Activated CD4-positive, alpha-beta T cell treated with anti-CD3 and anti-CD28 coated beads for 36 hours (primary cell): ENCODE measurements at regions not wholly inside any gene's neighbourhood (a gene's known extent, or its start where the extent isn't known, plus 50 kb on each side); places are given as distances from the start of the nearest gene placed in this dataset.
"Not testable (repeated sequence)": the region's sequence is repeated elsewhere in the genome, so short reads cannot be mapped to it uniquely, and the experiment has no call there.

ENCODE experiments used
- ATAC-seq: fragments of 200-7000 bp; cut with Tn5 transposase; one replicate; pipeline ENCODE4 v1.10.0; 2021; ENCODE audit warnings: mild to moderate bottlenecking, moderate library complexity
- CTCF ChIA-PET: fragments of 350-600 bp; sonication (Branson Sonifier 250); formaldehyde crosslinking; loops from one replicate; lab custom pipeline; 2021; ENCODE audit warnings: antibody characterized with exemption; lab: Charles Lee
- POLR2A ChIA-PET: fragments of 350-600 bp; sonication (Branson Sonifier 250); formaldehyde crosslinking; loops from one replicate; lab custom pipeline; 2021; ENCODE audit warnings: antibody characterized with exemption, inconsistent platforms; lab: Charles Lee
- DNase-seq: peaks from one replicate; pipeline ENCODE4 v3.0.0-alpha.2; 2020
- H3K27ac Mint-ChIP-seq: one replicate; pipeline ENCODE4 v1.8.0; 2021; ENCODE audit warnings: mixed read lengths
- H3K27me3 Mint-ChIP-seq: one replicate; pipeline ENCODE4 v1.8.0; 2021; ENCODE audit warnings: mixed read lengths
- H3K36me3 Mint-ChIP-seq: one replicate; pipeline ENCODE4 v1.8.0; 2021; ENCODE audit warnings: low read depth, mixed read lengths
- H3K4me1 Mint-ChIP-seq: one replicate; pipeline ENCODE4 v1.8.0; 2021; ENCODE audit warnings: mixed read lengths
- H3K4me3 Mint-ChIP-seq: one replicate; pipeline ENCODE4 v1.8.0; 2021; ENCODE audit warnings: mild to moderate bottlenecking, moderate library complexity, mixed read lengths
- H3K9me3 Mint-ChIP-seq: one replicate; pipeline ENCODE4 v1.8.0; 2021; ENCODE audit warnings: low read depth, mixed read lengths
- intact Hi-C, 2 experiments: fragments of 100-400 bp; cut with DNase I in 1 of 2; cut with micrococcal nuclease in 1 of 2; formaldehyde crosslinking; loops; one replicate each; pipeline versions ENCODE4 v1.14.2 to v1.15.1; 2022 to 2024; cut with DNase I, micrococcal nuclease

DNA sequence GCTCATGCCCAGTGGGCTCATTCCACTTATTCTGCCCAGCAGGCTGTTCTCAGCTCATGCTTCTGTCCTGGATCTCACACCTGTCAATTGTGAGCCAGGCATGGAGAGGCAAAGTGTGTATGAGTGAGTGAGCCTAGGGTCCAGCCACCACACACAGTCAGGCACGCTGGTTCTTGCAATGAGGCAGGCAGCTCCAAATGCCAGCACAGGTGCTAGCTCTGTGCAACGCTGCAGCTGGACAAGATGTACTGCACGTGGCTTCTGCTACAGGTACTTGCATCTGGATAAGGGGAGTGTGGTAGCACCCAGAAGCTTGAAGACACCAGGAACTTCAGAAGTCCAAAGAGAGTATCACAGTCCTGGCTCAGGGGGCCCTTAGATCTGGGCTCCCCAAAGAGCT, 1249.4 kb upstream of the IGFBP7 start:
- Mint-ChIP-seq H3K36me3 (no peaks in the 10 kb centered on the region), H3K27ac (no peak overlapping the region), H3K4me3 (no peak overlapping the region), H3K4me1 (no peaks in the 10 kb centered on the region), H3K9me3 (peaks cover 20% of the 10 kb centered on the region), H3K27me3 (no peaks in the 10 kb centered on the region)
- intact Hi-C loops, result no loop called here
- DNase-seq (no peak), ATAC-seq (no peak)
- CTCF ChIA-PET, result no interaction called here
- POLR2A ChIA-PET, result no interaction called here

DNA sequence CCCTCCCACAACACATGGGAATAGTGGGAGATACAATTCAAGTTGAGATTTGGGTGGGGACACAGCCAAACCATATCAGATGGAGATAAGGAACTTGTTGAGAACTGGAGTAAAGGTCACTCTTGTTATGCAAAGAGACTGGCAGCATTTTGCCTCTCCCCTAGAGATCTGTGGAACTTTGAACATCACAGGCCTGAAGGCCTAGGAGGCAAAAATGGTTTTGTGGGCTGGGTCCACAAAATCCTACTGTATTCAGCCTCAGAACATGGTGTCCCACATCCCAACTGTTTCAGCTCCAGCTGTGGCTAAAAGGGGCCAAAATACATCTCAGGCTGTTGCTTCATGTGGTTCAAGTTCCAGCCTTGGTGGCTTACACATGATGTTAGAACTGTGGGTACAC, 1247.8 kb upstream of the IGFBP7 start:
- Mint-ChIP-seq H3K27me3 (no peaks in the 10 kb centered on the region), H3K27ac (no peak overlapping the region), H3K4me3 (no peak overlapping the region), H3K9me3 (peaks cover 20% of the 10 kb centered on the region), H3K36me3 (no peaks in the 10 kb centered on the region), H3K4me1 (no peaks in the 10 kb centered on the region)
- no peak for ATAC-seq
- intact Hi-C loops, result no loop called here
- ChIA-PET POLR2A (no interaction called here), CTCF (no interaction called here)
- DNase-seq, result no peak

DNA sequence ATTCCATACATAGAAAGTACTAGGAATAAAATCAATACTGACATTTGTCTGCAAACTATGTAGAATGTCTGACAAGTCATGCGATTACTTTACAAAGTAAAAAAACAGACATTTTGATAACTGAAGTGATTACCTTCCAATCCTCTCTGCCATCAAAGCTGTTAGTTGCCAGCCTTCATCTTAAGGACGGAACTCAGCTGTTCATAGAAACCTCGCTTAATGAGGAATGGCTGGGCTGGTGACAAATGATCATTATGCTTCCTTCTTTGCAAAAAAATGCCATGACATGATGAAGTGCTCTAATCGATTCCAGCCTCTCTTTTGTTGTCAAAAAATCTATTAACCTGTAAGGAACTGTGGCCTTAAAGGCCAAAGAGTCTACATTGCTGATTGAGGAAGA, 1214.9 kb upstream of the IGFBP7 start:
- POLR2A ChIA-PET, result no interaction called here
- DNase-seq (no peak), ATAC-seq (no peak)
- Mint-ChIP-seq H3K9me3 (peaks cover 1% of the 10 kb centered on the region), H3K36me3 (no peaks in the 10 kb centered on the region), H3K4me3 (no peak overlapping the region), H3K27me3 (no peaks in the 10 kb centered on the region), H3K4me1 (no peaks in the 10 kb centered on the region), H3K27ac (no peak overlapping the region)
- intact Hi-C loops, result no loop called here
- CTCF ChIA-PET, result no interaction called here

DNA sequence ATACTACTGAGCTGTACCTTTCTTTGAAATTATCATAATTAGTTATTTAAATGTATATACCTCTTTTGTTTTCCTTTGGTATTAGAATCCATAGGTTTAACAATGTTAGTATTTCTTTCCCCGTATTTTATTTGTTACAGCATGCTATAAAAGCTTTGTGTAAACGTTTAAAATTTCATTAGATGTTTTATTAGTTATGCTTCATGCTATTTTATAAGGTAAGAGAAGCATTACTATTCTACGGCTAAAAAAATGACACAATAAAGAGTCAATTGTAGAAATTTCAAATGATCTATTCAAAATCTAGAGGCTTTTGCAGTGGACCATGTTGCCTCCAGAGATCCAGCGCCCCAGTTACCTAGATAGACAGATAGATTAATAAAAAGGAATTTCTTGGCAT, 1203.3 kb upstream of the IGFBP7 start:
- H3K27ac Mint-ChIP-seq, result no peak overlapping the region
- CTCF ChIA-PET, result no interaction called here
- peaks cover 4% of the 10 kb centered on the region for H3K9me3 Mint-ChIP-seq
- intact Hi-C loops, result no loop called here
- POLR2A ChIA-PET, result no interaction called here
- no peaks in the 10 kb centered on the region for H3K4me1 Mint-ChIP-seq
- no peak for ATAC-seq
- H3K4me3 Mint-ChIP-seq, result no peak overlapping the region
- H3K27me3 Mint-ChIP-seq, result no peaks in the 10 kb centered on the region
- no peak for DNase-seq
- no peaks in the 10 kb centered on the region for H3K36me3 Mint-ChIP-seq

DNA sequence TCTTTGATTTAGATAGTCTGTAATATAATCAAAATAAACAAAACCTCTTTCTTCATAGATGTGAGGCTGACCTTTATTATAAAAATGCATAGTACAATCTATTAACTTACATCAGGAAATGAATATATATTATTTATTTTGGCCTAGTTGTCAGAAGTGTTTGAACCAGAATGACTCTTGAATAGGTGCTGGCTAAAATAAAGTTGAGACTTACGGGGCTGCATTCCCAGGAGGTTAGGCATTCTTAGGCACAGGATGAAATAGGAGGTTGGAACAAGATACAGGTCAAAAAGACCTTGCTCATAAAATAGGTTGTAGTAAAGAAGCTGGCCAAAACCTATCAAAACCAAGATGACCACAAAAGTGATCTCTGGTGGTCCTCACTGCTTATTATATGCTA, 1193.3 kb upstream of the IGFBP7 start:
- Mint-ChIP-seq H3K27me3 (no peaks in the 10 kb centered on the region), H3K9me3 (peaks cover 2% of the 10 kb centered on the region)
- intact Hi-C loops, result no loop called here

DNA sequence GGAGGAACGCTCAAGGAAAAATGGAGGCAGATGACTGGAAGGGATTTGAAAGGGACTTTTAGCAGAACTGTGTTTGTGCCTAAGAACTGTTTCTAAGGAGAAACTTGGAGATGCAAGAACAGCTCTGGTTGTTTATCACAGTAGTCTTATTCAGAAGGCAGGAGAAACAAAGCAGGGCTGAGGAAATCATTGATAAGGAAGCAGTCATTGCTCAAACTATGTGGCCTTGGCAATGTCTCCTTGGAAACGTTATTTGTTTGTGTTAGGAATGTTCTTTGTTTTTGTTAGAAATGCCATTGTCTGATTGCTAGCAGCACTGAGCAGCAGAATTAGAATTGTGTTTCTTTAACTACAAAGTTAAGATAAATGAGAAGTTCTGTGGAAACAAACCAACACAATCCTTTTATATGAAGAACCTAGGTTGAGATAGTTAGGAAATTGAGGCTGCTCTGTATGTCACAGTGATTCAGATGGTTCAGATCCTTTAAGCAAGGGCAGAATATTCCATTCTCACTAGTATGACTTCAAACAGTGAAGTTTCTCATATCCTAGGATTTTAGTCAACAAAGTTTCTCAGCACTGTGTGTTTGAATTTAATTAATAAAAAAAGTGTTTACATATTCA, 1191.3 kb upstream of the IGFBP7 start:
- CTCF ChIA-PET, result no interaction called here
- POLR2A ChIA-PET, result no interaction called here
- DNase-seq (no peak), ATAC-seq (no peak)
- H3K27ac Mint-ChIP-seq, result no peak overlapping the region
- H3K36me3 Mint-ChIP-seq, result no peaks in the 10 kb centered on the region
- no peaks in the 10 kb centered on the region for H3K27me3 Mint-ChIP-seq
- intact Hi-C loops, result no loop called here
- H3K4me1 Mint-ChIP-seq, result no peaks in the 10 kb centered on the region
- peaks cover 2% of the 10 kb centered on the region for H3K9me3 Mint-ChIP-seq
- no peak overlapping the region for H3K4me3 Mint-ChIP-seq

More for the DNA sequence above, 1193.3 kb upstream of the IGFBP7 start:
- H3K36me3 Mint-ChIP-seq, result no peaks in the 10 kb centered on the region
- no peak overlapping the region for H3K27ac Mint-ChIP-seq
- POLR2A ChIA-PET, result no interaction called here
- no peak for ATAC-seq
- H3K4me3 Mint-ChIP-seq, result no peak overlapping the region
- no peaks in the 10 kb centered on the region for H3K4me1 Mint-ChIP-seq
- no peak for DNase-seq
- CTCF ChIA-PET, result no interaction called here

DNA sequence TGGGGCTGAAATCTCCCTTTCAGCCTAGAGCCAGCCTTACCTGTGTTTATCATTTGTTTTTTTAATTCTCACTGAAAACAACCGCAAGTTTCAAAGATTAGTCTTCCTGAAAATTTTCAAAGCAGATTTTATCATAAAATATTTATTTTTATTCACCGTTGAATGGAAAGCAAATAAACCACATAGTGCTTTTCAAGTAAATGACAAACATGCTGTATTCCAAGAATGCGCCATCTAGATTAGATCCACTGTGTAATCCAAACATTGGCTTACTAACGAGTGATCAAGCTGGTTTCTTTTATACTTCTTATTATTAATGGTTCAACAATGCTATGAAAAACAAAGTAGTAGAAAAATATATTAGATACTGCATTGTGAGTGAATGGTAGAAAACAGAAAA, 1176.2 kb upstream of the IGFBP7 start:
- CTCF ChIA-PET, result interaction anchor here (0.5 kb wide), 1 partner anchor 287 kb away, joined by 3 read pairs; no protein-coding TSS in a partner anchor
- POLR2A ChIA-PET, result no interaction called here
- Mint-ChIP-seq H3K4me3 (no peak overlapping the region), H3K9me3 (peaks cover 6% of the 10 kb centered on the region), H3K27me3 (no peaks in the 10 kb centered on the region), H3K36me3 (no peaks in the 10 kb centered on the region), H3K4me1 (no peaks in the 10 kb centered on the region), H3K27ac (no peak overlapping the region)
- no peak for ATAC-seq
- DNase-seq, result no peak
- intact Hi-C loops, result no loop called here

DNA sequence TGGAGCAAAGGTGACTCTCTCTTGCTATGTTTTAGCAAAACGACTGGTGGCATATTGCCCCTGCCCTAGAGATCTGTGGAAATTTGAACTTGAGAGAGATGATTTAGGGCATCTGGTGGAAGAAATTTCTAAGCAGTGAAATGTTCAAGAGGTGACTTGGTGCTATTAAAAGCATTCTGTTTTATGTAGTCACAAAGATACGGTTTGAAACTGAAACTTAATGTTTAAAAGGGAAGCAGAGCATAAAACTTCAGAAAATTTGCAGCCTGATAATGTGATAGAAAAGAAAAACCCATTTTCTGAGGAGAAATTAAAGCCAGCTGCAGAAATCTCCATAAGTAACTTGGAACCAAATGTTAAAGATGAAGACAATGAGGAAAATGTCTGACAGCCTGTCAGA, 1170.7 kb upstream of the IGFBP7 start:
- H3K9me3 Mint-ChIP-seq, H3K4me1 Mint-ChIP-seq, H3K27me3 Mint-ChIP-seq, H3K4me3 Mint-ChIP-seq, H3K27ac Mint-ChIP-seq, POLR2A ChIA-PET, CTCF ChIA-PET, intact Hi-C loops, DNase-seq, ATAC-seq, H3K36me3 Mint-ChIP-seq: not testable (repeated sequence)

DNA sequence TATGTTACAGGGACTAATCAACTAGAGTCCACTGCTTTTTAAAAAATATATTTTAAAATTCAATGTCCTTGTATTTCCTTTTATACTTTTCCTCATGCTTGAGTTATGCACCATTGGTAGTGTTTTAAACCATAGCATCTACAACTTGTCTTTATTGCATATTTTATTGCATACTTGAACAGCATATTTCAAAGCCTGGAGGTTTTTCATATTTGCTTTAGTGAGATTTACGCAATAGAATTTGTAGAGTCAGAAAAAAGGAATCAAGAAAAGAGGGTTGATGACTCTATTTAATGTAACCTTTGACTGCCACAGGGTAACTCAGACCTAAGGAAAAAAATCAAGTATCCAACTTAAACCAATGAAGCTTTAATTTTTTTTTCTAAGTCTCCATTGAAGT, 1165.7 kb upstream of the IGFBP7 start:
- no peaks in the 10 kb centered on the region for H3K27me3 Mint-ChIP-seq
- H3K4me3 Mint-ChIP-seq, result no peak overlapping the region
- peaks cover 4% of the 10 kb centered on the region for H3K9me3 Mint-ChIP-seq
- intact Hi-C loops, result no loop called here
- no peak for ATAC-seq
- H3K27ac Mint-ChIP-seq, result no peak overlapping the region
- DNase-seq, result no peak
- CTCF ChIA-PET, result no interaction called here
- POLR2A ChIA-PET, result no interaction called here
- H3K4me1 Mint-ChIP-seq, result no peaks in the 10 kb centered on the region
- H3K36me3 Mint-ChIP-seq, result no peaks in the 10 kb centered on the region

DNA sequence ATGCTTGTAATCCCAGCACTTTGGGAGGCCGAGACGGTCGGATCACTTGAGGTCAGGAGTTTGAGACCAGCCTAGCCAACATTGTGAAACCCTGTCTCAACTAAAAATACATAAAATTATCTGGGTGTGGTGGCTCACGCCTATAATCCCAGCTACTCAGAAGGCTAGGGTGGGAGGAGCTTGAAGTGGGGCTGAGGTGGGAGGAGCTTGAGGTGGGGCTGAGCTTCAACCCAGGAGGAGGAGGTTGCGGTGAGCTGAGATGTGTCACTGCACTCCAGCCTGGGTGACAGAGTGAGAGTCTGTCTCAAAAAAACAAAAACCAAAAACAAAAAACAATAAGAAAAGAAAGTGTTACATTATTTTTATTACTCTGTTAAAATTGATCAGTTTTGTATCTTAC, 1164.4 kb upstream of the IGFBP7 start:
- no peak for ATAC-seq
- Mint-ChIP-seq H3K4me1 (no peaks in the 10 kb centered on the region), H3K36me3 (no peaks in the 10 kb centered on the region), H3K9me3 (peaks cover 4% of the 10 kb centered on the region), H3K4me3 (no peak overlapping the region), H3K27me3 (no peaks in the 10 kb centered on the region), H3K27ac (no peak overlapping the region)
- CTCF ChIA-PET, result no interaction called here
- intact Hi-C loops, result no loop called here
- POLR2A ChIA-PET, result no interaction called here
- no peak for DNase-seq

DNA sequence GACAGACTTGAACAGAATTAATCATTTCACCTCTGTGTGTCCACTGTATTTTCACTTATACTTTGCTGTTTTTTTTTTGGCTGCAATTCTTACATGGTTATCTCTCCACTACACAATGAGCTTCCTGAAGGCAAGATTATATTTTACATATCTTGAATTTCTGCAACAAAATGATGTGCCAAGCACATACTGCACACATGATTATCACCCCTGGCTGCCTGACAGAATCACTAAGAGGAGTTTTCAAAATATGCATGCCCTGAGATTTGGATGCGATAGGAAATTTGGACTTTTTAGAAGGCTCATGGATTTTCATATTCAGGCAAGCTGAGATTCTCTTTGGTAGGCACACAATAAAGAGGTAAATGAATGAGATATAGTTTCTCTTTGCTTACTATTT, 1162.1 kb upstream of the IGFBP7 start:
- intact Hi-C loops, result no loop called here
- H3K4me3 Mint-ChIP-seq, result no peak overlapping the region
- CTCF ChIA-PET, result no interaction called here
- H3K27me3 Mint-ChIP-seq, result no peaks in the 10 kb centered on the region
- no peak for ATAC-seq
- POLR2A ChIA-PET, result no interaction called here
- no peaks in the 10 kb centered on the region for H3K4me1 Mint-ChIP-seq
- H3K36me3 Mint-ChIP-seq, result no peaks in the 10 kb centered on the region
- peaks cover 10% of the 10 kb centered on the region for H3K9me3 Mint-ChIP-seq
- no peak for DNase-seq
- no peak overlapping the region for H3K27ac Mint-ChIP-seq

DNA sequence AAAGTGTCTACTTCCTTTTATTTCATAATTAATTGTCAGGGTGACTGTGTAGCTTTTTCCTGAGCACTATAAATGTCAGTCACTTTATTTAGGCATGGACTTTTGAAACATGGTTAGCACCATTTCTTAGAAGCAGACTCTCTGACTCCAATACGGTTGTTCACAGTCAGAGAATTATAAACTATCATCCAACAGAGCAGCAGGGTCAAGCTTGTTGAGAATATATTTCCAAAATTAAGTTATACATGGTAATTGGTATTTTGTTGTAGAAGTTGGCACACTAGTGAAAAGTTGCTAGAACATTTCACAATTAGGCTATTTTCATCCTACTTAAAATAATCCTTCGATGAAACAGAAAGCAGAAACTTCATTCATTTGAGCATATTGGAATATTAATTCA, 1155.5 kb upstream of the IGFBP7 start:
- Mint-ChIP-seq H3K27me3 (no peaks in the 10 kb centered on the region), H3K27ac (no peak overlapping the region), H3K4me1 (no peaks in the 10 kb centered on the region), H3K9me3 (peaks cover 10% of the 10 kb centered on the region), H3K4me3 (no peak overlapping the region), H3K36me3 (no peaks in the 10 kb centered on the region)
- intact Hi-C loops, result no loop called here
- POLR2A ChIA-PET, result no interaction called here
- CTCF ChIA-PET, result no interaction called here
- no peak for ATAC-seq
- DNase-seq, result no peak

DNA sequence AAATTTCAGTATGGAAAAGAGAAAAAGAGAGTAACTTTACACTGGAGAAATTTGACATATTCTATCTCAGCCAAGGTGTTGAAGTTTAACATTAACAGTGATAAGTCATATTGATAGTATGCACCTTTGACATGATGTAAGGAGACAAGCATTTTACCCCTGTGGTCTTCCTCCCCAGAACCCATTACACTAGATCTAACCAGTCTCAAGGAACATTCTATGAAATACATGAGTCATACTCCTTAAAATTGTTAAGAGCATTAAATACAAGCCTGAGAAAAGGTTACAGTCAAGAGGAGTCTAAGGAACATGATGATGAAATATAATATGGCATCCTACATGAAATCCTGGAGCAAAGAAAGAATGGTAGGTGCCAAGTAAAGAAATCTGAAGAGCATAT, 1151.3 kb upstream of the IGFBP7 start:
- CTCF ChIA-PET, result no interaction called here
- no peak for ATAC-seq

More for the DNA sequence above, 1151.3 kb upstream of the IGFBP7 start:
- no peaks in the 10 kb centered on the region for H3K36me3 Mint-ChIP-seq
- no peaks in the 10 kb centered on the region for H3K27me3 Mint-ChIP-seq
- intact Hi-C loops, result no loop called here
- H3K4me1 Mint-ChIP-seq, result no peaks in the 10 kb centered on the region
- no peak overlapping the region for H3K4me3 Mint-ChIP-seq
- no peak overlapping the region for H3K27ac Mint-ChIP-seq
- H3K9me3 Mint-ChIP-seq, result peaks cover 2% of the 10 kb centered on the region
- POLR2A ChIA-PET, result no interaction called here
- DNase-seq, result no peak
